PFSK-1 (cell line): ENCODE measurements at regions not wholly inside any gene's neighbourhood (a gene's known extent, or its start where the extent isn't known, plus 50 kb on each side); places are given as distances from the start of the nearest gene placed in this dataset.

Experiments used
- SIN3A ChIP-seq: IDR thresholded peaks from 2 replicates; pipeline ENCODE4 v1.6.1; 2012; ENCODE audit warnings: mild to moderate bottlenecking, low read length, moderate library complexity, borderline replicate concordance; ENCODE audit not compliant: insufficient read depth
- TF ChIP-seq, protein P1 (sequence below), 2 experiments: IDR thresholded peaks; 2 replicates each; pipeline versions ENCODE4 v1.6.1 to v1.8.0; 2011 to 2012; ENCODE audit warnings: low read depth in 2 of 2, low read length in 2 of 2, control low read depth in 1 of 2, inconsistent platforms in 1 of 2, mild to moderate bottlenecking in 1 of 2, moderate library complexity in 1 of 2; ENCODE audit not compliant: insufficient read depth in 1 of 2

DNA sequence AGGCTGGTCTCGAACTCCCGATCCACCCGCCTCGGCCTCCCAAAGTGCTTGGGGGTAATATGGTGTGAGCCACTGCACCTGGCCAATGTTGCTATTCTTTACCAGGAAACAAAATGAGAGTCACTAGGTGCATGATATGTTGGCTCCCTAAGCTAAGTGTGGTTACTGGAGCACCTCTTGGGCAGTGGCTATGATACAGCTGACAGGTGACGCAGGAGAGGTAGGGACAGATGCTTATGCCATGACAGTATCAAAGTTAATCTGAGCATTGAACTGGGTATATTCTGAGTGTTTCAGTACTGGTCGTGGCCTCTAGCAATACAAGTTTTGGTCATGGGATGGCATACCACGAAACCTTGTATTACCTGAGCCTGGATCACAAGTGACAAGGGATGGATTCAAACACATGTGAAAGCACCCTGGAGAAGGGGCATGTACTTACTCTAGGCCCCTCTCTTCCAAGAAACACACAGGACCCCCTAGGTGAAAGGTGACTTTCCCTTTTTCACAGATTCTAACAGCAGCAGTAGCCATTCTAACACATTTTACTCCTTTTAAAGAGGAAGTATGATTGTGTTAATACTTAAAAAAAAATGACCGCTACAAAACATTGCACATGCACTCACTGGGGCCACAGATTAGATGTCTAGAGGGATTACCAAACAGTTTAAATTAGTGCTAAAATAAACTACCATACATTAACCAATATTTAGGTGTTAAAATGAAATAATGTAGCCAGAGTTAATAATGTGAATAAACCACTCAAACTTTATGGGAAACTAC lies 467.3 kb downstream of the SHQ1 start:
- TF ChIP-seq, protein P1, sequence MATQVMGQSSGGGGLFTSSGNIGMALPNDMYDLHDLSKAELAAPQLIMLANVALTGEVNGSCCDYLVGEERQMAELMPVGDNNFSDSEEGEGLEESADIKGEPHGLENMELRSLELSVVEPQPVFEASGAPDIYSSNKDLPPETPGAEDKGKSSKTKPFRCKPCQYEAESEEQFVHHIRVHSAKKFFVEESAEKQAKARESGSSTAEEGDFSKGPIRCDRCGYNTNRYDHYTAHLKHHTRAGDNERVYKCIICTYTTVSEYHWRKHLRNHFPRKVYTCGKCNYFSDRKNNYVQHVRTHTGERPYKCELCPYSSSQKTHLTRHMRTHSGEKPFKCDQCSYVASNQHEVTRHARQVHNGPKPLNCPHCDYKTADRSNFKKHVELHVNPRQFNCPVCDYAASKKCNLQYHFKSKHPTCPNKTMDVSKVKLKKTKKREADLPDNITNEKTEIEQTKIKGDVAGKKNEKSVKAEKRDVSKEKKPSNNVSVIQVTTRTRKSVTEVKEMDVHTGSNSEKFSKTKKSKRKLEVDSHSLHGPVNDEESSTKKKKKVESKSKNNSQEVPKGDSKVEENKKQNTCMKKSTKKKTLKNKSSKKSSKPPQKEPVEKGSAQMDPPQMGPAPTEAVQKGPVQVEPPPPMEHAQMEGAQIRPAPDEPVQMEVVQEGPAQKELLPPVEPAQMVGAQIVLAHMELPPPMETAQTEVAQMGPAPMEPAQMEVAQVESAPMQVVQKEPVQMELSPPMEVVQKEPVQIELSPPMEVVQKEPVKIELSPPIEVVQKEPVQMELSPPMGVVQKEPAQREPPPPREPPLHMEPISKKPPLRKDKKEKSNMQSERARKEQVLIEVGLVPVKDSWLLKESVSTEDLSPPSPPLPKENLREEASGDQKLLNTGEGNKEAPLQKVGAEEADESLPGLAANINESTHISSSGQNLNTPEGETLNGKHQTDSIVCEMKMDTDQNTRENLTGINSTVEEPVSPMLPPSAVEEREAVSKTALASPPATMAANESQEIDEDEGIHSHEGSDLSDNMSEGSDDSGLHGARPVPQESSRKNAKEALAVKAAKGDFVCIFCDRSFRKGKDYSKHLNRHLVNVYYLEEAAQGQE (IDR thresholded peaks at IDR 0.05; ENCODE audit: insufficient read depth in 1 of 2, low read depth in 2 of 2, low read length in 2 of 2) = no peak
- TF ChIP-seq SIN3A = no peak
